GM12872 (cell line): ENCODE measurements at regions not wholly inside any gene's neighbourhood (a gene's known extent, or its start where the extent isn't known, plus 50 kb on each side); places are given as distances from the start of the nearest gene placed in this dataset.

Experiments used
- TF ChIP-seq, protein P1 (sequence below): IDR thresholded peaks from 3 replicates; pipeline ENCODE4 v1.5.1; 2011; ENCODE audit warnings: low read depth, mild to moderate bottlenecking, low read length, moderate library complexity; ENCODE audit not compliant: insufficient read depth

- TF ChIP-seq, protein P1, sequence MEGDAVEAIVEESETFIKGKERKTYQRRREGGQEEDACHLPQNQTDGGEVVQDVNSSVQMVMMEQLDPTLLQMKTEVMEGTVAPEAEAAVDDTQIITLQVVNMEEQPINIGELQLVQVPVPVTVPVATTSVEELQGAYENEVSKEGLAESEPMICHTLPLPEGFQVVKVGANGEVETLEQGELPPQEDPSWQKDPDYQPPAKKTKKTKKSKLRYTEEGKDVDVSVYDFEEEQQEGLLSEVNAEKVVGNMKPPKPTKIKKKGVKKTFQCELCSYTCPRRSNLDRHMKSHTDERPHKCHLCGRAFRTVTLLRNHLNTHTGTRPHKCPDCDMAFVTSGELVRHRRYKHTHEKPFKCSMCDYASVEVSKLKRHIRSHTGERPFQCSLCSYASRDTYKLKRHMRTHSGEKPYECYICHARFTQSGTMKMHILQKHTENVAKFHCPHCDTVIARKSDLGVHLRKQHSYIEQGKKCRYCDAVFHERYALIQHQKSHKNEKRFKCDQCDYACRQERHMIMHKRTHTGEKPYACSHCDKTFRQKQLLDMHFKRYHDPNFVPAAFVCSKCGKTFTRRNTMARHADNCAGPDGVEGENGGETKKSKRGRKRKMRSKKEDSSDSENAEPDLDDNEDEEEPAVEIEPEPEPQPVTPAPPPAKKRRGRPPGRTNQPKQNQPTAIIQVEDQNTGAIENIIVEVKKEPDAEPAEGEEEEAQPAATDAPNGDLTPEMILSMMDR = no peak
Measured at GRCh38 chr2:122055521-122055931, 300.1 kb downstream of the TSN start.

GRCh38 chr2:122056853-122057252 is 301.4 kb downstream of the TSN start:
- TF ChIP-seq, protein P1 = no peak

DNA sequence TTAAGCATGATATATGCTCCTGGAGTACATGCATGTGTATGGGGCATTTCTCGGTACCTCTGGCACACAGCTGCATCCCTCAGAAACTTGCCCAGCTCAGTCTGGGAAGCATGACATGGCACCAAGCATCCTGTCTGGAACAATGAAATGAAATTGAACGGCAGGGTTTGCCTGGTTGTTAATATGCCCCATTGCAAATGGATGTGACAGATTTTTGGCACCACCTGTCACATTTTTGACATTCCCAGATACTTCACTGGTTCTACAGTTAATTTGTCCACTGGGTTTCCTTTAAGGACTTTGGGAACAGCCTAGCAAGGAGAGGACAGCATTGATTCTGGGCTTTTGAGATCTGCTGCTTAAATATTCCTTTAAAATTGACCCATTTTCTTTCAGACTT is 305.8 kb downstream of the TSN start:
- TF ChIP-seq, protein P1 = no peak

GRCh38 chr2:122061831-122062230 is 306.4 kb downstream of the TSN start:
- TF ChIP-seq, protein P1 = no peak

GRCh38 chr2:122062506-122062905 is 307.1 kb downstream of the TSN start:
- TF ChIP-seq, protein P1 = no peak

GRCh38 chr2:122063716-122064115 is 308.3 kb downstream of the TSN start:
- TF ChIP-seq, protein P1 = no peak

- TF ChIP-seq, protein P1 = no peak
Measured at GRCh38 chr2:122070241-122070731, 314.8 kb downstream of the TSN start.

DNA sequence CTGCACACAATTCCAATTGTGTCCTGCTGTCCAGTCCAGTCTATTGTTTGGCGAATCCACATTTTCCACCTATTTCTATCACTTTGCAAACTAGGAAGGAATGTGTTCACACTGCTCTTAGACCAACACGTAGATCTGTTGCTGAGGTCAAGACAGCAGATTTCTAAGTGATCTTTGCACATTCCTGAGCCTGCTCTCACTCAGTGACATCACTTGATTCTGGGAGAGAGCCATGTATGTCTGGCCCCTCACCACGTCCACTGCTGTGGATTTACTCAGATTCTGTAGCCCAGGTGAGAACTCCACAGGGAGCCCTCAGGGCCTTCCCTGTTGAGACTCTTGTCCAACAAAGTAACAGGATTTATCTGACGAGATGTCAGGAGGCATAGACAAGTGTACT is 317.2 kb downstream of the TSN start:
- TF ChIP-seq, protein P1 = no peak
